Prostate gland (tissue), 2 donors: ENCODE measurements at regions not wholly inside any gene's neighbourhood (a gene's known extent, or its start where the extent isn't known, plus 50 kb on each side); places are given as distances from the start of the nearest gene placed in this dataset.

ENCODE experiments used
- CTCF ChIP-seq, 4 experiments: fragments of 200-600 bp in 2 of 4; fragments of 450-650 bp in 2 of 4; sonication (generic) in 2 of 4; IDR thresholded peaks; 1 replicate in 3 of 4; 2 replicates in 1 of 4; pipeline ENCODE4 v1.5.1; 2016 to 2019; ENCODE audit warnings: antibody characterized with exemption in 4 of 4, mild to moderate bottlenecking in 2 of 4, moderate library complexity in 2 of 4
- POLR2AphosphoS5 ChIP-seq: sonication (generic); formaldehyde crosslinking; IDR thresholded peaks from one replicate; pipeline ENCODE4 v1.6.1; 2017; ENCODE audit warnings: antibody characterized with exemption

- TF ChIP-seq POLR2AphosphoS5 (no peak), CTCF (IDR thresholded peaks at IDR 0.05) (no peak)
These were observed 133.5 kb upstream of the ALKAL2 start for GRCh38 chr2:421406-421805.
